GM12878 (cell line): ENCODE measurements at regions not wholly inside any gene's neighbourhood (a gene's known extent, or its start where the extent isn't known, plus 50 kb on each side); places are given as distances from the start of the nearest gene placed in this dataset.

ENCODE experiments used
- ATAC-seq: fragments of 200-7000 bp; cut with Tn5 transposase; 3 replicates; pipeline ENCODE4 v1.9.1; 2020; ENCODE audit warnings: mild to moderate bottlenecking, moderate library complexity
- BruUV-seq: library from RNA; stranded (reverse); fragments of 400-500 nt; replicated peaks from 2 replicates; lab custom pipeline; 2021; lab: Mats Ljungman, UMichigan
- CTCF ChIA-PET: fragments of 300-600 bp; sonication (Branson Sonifier 250); formaldehyde crosslinking; extraction: SDS; loops from one replicate; lab custom pipeline; 2021; ENCODE audit warnings: inconsistent platforms; lab: Yijun Ruan, JAX
- POLR2A ChIA-PET: fragments of 350-600 bp; formaldehyde crosslinking; extraction: SDS; loops from one replicate; lab custom pipeline; 2021; ENCODE audit warnings: inconsistent platforms; lab: Charles Lee
- RAD21 ChIA-PET: fragments of 300-600 bp; sonication (Branson Sonifier 250); formaldehyde crosslinking; loops from one replicate; lab custom pipeline; 2023; ENCODE audit warnings: antibody characterized with exemption; ENCODE audit not compliant: unreplicated experiment; lab: Charles Lee
- SMC1A ChIA-PET: fragments of 300-600 bp; sonication (Branson Sonifier 250); formaldehyde crosslinking; loops from one replicate; lab custom pipeline; 2023; ENCODE audit not compliant: unreplicated experiment, uncharacterized antibody; lab: Charles Lee
- DNase-seq: peaks from one replicate; pipeline ENCODE4 v3.0.0-alpha.2; 2011; ENCODE audit warnings: low read depth, low spot score
- FAIRE-seq: peaks from 3 replicates; lab custom pipeline; 2011; peaks lifted over from hg19 to GRCh38; lab: Jason Lieb, UNC
- H2AFZ ChIP-seq: 2 replicates; pipeline ENCODE4 v1.6.0; 2011; ENCODE audit warnings: low read depth, low read length, control low read depth; ENCODE audit not compliant: control insufficient read depth
- H3K27ac ChIP-seq: 2 replicates; pipeline ENCODE4 v1.5.1; 2011; ENCODE audit warnings: control low read depth; ENCODE audit not compliant: control insufficient read depth, insufficient read depth
- H3K27me3 ChIP-seq, 2 experiments: replicated peaks in 1 of 2; 2 replicates each; pipeline versions ENCODE4 v1.6.0 to v1.6.1; 2011; ENCODE audit warnings: low read length in 1 of 2; ENCODE audit not compliant: control insufficient read depth in 2 of 2, insufficient read depth in 2 of 2
- H3K36me3 ChIP-seq, 2 experiments: 2 replicates each; pipeline ENCODE4 v1.5.1; 2011; ENCODE audit warnings: low read length in 1 of 2; ENCODE audit not compliant: control insufficient read depth in 2 of 2, insufficient read depth in 2 of 2
- H3K4me1 ChIP-seq: 2 replicates; pipeline ENCODE4 v1.6.1; 2011; ENCODE audit warnings: mild to moderate bottlenecking, low read length, moderate library complexity, mixed read lengths; ENCODE audit not compliant: control insufficient read depth, insufficient read depth
- H3K4me2 ChIP-seq: 2 replicates; pipeline ENCODE4 v1.6.0; 2011; ENCODE audit warnings: control low read depth; ENCODE audit not compliant: control insufficient read depth, insufficient read depth
- H3K4me3 ChIP-seq: fragments of 200-600 bp; sonication (generic); 2 replicates; pipeline ENCODE4 v1.5.1; 2016
- H3K79me2 ChIP-seq: 2 replicates; pipeline ENCODE4 v1.6.0; 2011; ENCODE audit warnings: low read length; ENCODE audit not compliant: control insufficient read depth, insufficient read depth
- H3K9ac ChIP-seq: 2 replicates; pipeline ENCODE4 v1.8.0; 2011; ENCODE audit warnings: low read length, control low read depth, mixed read lengths; ENCODE audit not compliant: control insufficient read depth, insufficient read depth
- H3K9me3 ChIP-seq: replicated peaks from 3 replicates; pipeline ENCODE4 v1.5.1; 2011; ENCODE audit warnings: mild to moderate bottlenecking, low read length; ENCODE audit not compliant: control insufficient read depth, insufficient read depth
- H4K20me1 ChIP-seq: 2 replicates; pipeline ENCODE4 v1.6.0; 2011; ENCODE audit not compliant: control insufficient read depth, insufficient read depth
- CBX5 ChIP-seq: sonication (generic); IDR thresholded peaks from 2 replicates; pipeline ENCODE4 v1.6.1; 2016; ENCODE audit warnings: low read depth, moderate library complexity, mild to moderate bottlenecking, inconsistent platforms
- FOS ChIP-seq: IDR thresholded peaks from 3 replicates; pipeline ENCODE4 v1.6.1; 2011; ENCODE audit warnings: borderline replicate concordance; ENCODE audit not compliant: insufficient read length; ENCODE audit errors: extremely low read depth
- GATAD2B ChIP-seq: fragments of 450-650 bp; conservative IDR thresholded peaks from 2 replicates; pipeline ENCODE4 v1.6.1; 2017; ENCODE audit warnings: low read depth, mild to moderate bottlenecking, moderate library complexity
- MEF2B ChIP-seq: fragments of 450-650 bp; IDR thresholded peaks from 2 replicates; pipeline ENCODE4 v1.6.1; 2018; ENCODE audit warnings: mild to moderate bottlenecking, moderate library complexity; ENCODE audit not compliant: partially characterized antibody, poor library complexity, severe bottlenecking
- PAX8 ChIP-seq: fragments of 450-650 bp; IDR thresholded peaks from 2 replicates; pipeline ENCODE4 v1.6.1; 2017; ENCODE audit warnings: mild to moderate bottlenecking, moderate library complexity
- RAD21 ChIP-seq: IDR thresholded peaks from 2 replicates; pipeline ENCODE4 v1.6.1; 2011; ENCODE audit warnings: mild to moderate bottlenecking, low read depth, low read length, moderate library complexity; ENCODE audit not compliant: insufficient read depth
- RCOR1 ChIP-seq: conservative IDR thresholded peaks from 2 replicates; pipeline ENCODE4 v1.6.1; 2012; ENCODE audit warnings: low read depth, low read length, improper control_type of control experiment
- SREBF1 ChIP-seq: IDR thresholded peaks from 2 replicates; pipeline ENCODE4 v1.6.1; 2012; ENCODE audit warnings: mild to moderate bottlenecking, low read length
- SREBF2 ChIP-seq: IDR thresholded peaks from 2 replicates; pipeline ENCODE4 v1.6.1; 2012; ENCODE audit warnings: mild to moderate bottlenecking, low read length
- ZNF384 ChIP-seq: IDR thresholded peaks from 2 replicates; pipeline ENCODE4 v1.6.1; 2012; ENCODE audit warnings: low read depth, mild to moderate bottlenecking, low read length, improper control_type of control experiment, borderline replicate concordance
- ZZZ3 ChIP-seq: IDR thresholded peaks from 2 replicates; pipeline ENCODE4 v1.6.1; 2011; ENCODE audit warnings: low read depth; ENCODE audit not compliant: control insufficient read depth, insufficient read length
- WGBS: methylation state at CpG from one replicate; pipeline ENCODE4 v1.1.6; 2016; ENCODE audit warnings: low lambda C conversion rate; ENCODE audit not compliant: insufficient replicate concordance, insufficient coverage; ENCODE audit errors: missing lambda C conversion rate; 5-methylcytosine and 5-hydroxymethylcytosine counted together
- in situ Hi-C: fragments of 300-500 bp; cut with MboI; formaldehyde crosslinking; loops from 9 replicates; pipeline ENCODE4 v1.14.3; 2018; ENCODE audit warnings: mixed read lengths
- intact Hi-C: fragments of 100-400 bp; cut with micrococcal nuclease; formaldehyde crosslinking; loops from one replicate; pipeline ENCODE4 v1.14.2; 2022; ENCODE audit not compliant: unreplicated experiment
- TF ChIP-seq, protein P1 (sequence below): IDR thresholded peaks from 2 replicates; pipeline ENCODE4 v1.6.1; 2012; ENCODE audit warnings: low read depth, low read length, improper control_type of control experiment
- TF ChIP-seq, protein P2 (sequence below): IDR thresholded peaks from 2 replicates; pipeline ENCODE4 v1.6.1; 2011; ENCODE audit warnings: borderline replicate concordance, low read depth, mild to moderate bottlenecking, moderate library complexity, mixed read lengths, low read length; ENCODE audit not compliant: insufficient read depth; ENCODE audit errors: extremely low read length
- TF ChIP-seq, protein P3 (sequence below): IDR thresholded peaks from 2 replicates; pipeline ENCODE4 v1.6.1; 2012; ENCODE audit warnings: mild to moderate bottlenecking, low read depth, low read length
- TF ChIP-seq, protein P4 (sequence below): fragments of 450-650 bp; IDR thresholded peaks from 2 replicates; pipeline ENCODE4 v1.6.1; 2017; ENCODE audit warnings: mild to moderate bottlenecking

DNA sequence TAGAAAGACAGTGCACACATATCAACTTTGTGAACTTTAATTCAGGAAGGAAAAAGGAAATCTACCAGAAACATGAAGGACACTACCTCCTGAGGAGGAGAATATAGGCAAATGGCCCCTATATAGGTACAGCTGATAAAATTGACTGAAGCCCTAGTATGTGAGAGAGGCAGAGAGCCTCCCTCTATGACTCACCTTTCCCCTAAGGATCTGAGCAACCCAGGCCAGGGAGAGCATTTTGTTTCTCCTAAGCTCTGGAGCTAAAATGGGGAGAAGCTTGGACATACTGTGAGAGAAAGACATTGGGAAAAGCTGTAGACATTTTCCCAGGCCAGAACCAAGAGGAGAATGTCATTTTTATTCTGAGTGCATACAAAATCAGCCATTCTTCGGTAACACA is 303.5 kb downstream of the AHR start:
- ChIA-PET RAD21 (no interaction called here), CTCF (no interaction called here), SMC1A (interaction anchor here (0.6 to 0.7 kb wide), 2 partner anchors 28 to 1351 kb away, joined by 3 read pairs; no protein-coding TSS in a partner anchor), POLR2A (no interaction called here)
- ATAC-seq (no peak), FAIRE-seq (no peak), DNase-seq (no peak)
- Histone ChIP-seq H3K27ac (no peak overlapping the region), H3K27me3 (no peaks in the 10 kb centered on the region; a peak in 1 of 4 replicates), H3K4me2 (no peak overlapping the region), H3K9me3 (no peaks in the 10 kb centered on the region), H3K4me3 (no peak overlapping the region), H3K4me1 (no peaks in the 10 kb centered on the region), H3K79me2 (no peaks in the 10 kb centered on the region), H2AFZ (no peak overlapping the region), H4K20me1 (no peaks in the 10 kb centered on the region), H3K36me3 (no peaks in the 10 kb centered on the region), H3K9ac (no peak overlapping the region)
- in situ Hi-C loops (no loop called here), intact Hi-C loops (no loop called here)
- no TSS peak for BruUV-seq
- WGBS, result 24% methylated on average over 1 of the region's 1 CpG
- TF ChIP-seq ZZZ3 (no peak), ZNF384 (no peak), FOS (no peak), RAD21 (no peak), CBX5 (no peak), RCOR1 (no peak), SREBF2 (no peak), SREBF1 (no peak), MEF2B (no peak), PAX8 (no peak), GATAD2B (no peak)
- TF ChIP-seq, protein P1, sequence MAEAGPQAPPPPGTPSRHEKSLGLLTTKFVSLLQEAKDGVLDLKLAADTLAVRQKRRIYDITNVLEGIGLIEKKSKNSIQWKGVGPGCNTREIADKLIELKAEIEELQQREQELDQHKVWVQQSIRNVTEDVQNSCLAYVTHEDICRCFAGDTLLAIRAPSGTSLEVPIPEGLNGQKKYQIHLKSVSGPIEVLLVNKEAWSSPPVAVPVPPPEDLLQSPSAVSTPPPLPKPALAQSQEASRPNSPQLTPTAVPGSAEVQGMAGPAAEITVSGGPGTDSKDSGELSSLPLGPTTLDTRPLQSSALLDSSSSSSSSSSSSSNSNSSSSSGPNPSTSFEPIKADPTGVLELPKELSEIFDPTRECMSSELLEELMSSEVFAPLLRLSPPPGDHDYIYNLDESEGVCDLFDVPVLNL, result no peak
- TF ChIP-seq, protein P2, sequence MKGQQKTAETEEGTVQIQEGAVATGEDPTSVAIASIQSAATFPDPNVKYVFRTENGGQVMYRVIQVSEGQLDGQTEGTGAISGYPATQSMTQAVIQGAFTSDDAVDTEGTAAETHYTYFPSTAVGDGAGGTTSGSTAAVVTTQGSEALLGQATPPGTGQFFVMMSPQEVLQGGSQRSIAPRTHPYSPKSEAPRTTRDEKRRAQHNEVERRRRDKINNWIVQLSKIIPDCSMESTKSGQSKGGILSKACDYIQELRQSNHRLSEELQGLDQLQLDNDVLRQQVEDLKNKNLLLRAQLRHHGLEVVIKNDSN, result no peak
- TF ChIP-seq, protein P3, sequence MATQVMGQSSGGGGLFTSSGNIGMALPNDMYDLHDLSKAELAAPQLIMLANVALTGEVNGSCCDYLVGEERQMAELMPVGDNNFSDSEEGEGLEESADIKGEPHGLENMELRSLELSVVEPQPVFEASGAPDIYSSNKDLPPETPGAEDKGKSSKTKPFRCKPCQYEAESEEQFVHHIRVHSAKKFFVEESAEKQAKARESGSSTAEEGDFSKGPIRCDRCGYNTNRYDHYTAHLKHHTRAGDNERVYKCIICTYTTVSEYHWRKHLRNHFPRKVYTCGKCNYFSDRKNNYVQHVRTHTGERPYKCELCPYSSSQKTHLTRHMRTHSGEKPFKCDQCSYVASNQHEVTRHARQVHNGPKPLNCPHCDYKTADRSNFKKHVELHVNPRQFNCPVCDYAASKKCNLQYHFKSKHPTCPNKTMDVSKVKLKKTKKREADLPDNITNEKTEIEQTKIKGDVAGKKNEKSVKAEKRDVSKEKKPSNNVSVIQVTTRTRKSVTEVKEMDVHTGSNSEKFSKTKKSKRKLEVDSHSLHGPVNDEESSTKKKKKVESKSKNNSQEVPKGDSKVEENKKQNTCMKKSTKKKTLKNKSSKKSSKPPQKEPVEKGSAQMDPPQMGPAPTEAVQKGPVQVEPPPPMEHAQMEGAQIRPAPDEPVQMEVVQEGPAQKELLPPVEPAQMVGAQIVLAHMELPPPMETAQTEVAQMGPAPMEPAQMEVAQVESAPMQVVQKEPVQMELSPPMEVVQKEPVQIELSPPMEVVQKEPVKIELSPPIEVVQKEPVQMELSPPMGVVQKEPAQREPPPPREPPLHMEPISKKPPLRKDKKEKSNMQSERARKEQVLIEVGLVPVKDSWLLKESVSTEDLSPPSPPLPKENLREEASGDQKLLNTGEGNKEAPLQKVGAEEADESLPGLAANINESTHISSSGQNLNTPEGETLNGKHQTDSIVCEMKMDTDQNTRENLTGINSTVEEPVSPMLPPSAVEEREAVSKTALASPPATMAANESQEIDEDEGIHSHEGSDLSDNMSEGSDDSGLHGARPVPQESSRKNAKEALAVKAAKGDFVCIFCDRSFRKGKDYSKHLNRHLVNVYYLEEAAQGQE, result no peak
- TF ChIP-seq, protein P4, sequence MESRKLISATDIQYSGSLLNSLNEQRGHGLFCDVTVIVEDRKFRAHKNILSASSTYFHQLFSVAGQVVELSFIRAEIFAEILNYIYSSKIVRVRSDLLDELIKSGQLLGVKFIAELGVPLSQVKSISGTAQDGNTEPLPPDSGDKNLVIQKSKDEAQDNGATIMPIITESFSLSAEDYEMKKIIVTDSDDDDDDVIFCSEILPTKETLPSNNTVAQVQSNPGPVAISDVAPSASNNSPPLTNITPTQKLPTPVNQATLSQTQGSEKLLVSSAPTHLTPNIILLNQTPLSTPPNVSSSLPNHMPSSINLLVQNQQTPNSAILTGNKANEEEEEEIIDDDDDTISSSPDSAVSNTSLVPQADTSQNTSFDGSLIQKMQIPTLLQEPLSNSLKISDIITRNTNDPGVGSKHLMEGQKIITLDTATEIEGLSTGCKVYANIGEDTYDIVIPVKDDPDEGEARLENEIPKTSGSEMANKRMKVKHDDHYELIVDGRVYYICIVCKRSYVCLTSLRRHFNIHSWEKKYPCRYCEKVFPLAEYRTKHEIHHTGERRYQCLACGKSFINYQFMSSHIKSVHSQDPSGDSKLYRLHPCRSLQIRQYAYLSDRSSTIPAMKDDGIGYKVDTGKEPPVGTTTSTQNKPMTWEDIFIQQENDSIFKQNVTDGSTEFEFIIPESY, result no peak
